HG03460 (cell line): ENCODE measurements at regions not wholly inside any gene's neighbourhood (a gene's known extent, or its start where the extent isn't known, plus 50 kb on each side); places are given as distances from the start of the nearest gene placed in this dataset.

Experiments
- ATAC-seq: cut with Tn5 transposase; IDR thresholded peaks from one replicate; pipeline ENCODE4 v1.9.1; 2021; ENCODE audit not compliant: unreplicated experiment

DNA sequence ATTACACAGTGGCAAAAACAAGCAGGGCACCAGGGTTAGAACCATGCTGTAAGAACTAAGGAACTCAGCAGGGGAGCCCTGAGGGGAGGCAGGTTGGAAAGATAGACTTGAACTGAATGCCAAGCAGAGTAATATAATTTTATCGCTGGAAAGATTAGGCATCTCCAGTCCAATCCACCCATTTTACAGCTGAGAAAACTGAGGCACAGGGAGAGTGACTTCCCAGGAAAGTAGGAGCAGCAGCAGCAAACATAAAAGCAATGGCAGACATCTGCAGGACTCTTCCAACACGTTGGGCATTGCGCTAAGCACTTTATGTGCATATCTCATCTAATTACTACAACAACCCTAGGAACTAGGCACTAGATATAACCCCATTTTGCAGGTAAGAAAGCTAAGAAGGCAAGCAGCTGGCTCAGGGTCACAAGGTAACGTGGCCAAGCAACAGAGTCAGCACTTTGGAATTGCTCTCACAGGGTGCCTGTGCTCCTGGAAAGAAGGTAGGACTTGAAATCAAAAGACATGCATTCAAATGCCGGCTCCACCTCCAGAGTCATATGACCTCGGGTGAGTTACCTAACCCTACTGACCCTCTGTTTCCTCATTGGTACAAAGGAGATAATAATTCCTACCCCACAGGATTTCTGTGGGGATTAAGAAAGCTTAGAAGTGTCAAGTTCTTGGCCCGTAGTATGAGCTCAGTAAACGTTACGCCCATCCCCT, 215.3 kb downstream of the BARX2 start:
- ATAC-seq, result no peak

DNA sequence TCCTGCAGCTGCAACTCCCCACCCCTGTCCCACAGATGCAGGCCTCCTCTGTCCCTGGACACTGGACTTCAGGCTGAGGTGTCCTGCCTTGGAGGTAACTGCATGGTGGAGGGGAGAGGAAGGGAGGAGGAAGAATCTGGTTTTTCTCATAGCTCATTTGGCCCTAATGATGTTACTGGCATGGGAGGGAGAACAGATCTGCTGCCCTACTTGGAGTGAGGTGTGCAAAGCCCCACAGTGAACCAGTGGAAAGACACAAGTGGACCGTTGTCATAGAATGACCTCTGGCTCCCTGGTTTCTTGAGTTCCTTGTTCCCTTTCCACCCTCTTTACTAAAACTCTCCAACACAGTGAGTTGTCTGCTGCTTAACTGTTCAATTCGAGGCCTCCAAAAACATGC, 215.9 kb downstream of the BARX2 start:
- ATAC-seq, result no peak

DNA sequence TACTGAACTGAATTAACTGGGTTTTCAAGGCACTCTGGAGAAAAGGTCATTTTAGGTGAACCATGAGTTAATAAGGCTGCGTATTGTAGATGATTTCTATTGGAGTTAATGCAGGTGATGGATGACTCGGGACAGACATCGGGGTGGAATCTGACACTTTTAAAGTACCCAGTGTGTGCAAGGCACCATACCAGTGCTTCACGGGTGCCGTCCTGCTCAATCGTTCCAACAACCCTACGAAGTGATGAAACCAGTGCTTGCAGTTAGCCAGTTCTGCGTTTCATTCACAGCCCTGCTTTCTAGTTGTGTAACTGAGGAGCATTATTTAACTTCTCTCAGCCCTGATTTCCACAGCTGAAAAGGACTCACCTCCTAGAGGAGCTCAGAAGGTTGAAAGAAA, 216.5 kb downstream of the BARX2 start:
- ATAC-seq, result no peak

DNA sequence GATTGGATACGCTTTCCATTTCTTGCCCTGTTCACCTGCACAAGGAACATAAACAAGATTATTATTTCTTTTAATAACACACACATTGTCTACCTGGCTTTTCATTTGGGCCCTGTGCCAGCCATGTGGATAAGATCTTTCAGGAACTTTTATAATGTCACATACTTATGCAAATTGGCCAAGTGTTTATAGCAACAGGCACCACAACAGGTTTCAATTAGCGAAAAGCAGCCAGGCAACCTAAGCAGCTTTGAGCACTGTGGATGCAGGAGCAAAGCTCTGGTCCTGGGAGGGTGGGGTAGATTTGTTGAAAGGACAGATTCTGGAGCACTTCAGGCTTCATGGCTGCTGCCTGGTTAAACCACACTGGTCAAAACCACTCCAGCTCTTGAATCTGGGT, 217.4 kb downstream of the BARX2 start:
- ATAC-seq, result no peak

DNA sequence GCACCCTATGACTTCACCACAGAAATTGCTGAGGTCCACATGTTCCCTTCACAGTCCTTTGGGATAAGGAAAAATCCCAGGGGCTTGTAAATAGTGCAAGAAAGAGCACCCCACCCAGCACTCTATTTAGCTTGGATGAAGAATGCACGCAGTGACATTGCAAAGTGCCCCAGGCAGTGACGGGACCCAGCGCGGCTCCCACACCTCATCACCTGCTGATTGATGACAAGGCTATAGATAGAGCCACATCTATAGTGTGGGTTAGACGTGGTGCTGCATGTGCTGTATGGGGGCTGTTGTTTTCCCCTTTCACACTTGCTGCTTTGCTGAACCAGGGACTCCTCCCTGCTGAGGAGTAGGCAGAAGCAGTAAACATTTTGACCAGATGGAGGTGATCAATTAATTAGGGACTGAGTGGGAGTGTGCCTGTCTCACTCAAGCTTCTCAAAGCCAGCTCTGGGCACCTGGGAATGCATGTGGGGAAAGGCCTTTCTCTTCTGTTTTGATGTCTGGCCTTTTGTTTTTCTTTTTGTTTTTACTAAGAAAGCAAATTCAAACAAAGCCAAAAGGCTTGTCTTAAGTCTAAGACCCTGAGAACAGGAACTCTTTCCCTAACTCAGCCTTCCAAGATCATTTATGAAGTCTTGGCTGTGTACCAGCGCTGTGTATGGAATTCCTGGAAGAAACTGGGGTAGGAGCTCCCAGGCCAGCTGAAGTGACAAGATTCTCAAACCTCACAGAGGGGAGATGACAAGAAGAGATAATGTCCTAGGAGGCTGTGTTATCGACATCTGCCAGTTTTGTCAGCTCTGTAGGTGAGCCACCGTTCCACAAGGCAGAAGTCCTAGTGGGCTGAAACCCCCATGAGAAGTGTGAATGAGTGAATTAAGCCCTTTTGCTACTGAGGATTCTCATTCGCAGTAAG, 219.7 kb downstream of the BARX2 start:
- no peak for ATAC-seq

DNA sequence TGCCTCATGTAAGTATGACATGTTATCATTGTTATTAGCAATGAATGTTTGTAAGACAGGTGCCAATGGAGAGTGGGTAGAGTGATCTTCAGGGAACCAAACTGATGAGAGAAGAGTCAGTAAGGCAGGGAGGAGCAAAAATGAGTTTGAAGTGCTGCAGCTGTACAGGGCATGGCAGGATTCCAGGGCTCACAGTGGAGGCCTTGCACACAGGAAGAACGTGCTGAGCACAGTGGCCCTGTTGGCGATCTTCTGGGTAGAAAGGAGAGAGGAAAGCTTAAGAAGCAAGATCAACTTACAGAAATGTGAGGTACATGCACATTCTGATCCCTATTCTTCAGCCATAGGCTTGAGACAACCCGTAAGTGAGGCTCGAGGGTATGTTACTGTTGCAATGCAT, 219.3 kb upstream of the TMEM45B start:
- no peak for ATAC-seq

DNA sequence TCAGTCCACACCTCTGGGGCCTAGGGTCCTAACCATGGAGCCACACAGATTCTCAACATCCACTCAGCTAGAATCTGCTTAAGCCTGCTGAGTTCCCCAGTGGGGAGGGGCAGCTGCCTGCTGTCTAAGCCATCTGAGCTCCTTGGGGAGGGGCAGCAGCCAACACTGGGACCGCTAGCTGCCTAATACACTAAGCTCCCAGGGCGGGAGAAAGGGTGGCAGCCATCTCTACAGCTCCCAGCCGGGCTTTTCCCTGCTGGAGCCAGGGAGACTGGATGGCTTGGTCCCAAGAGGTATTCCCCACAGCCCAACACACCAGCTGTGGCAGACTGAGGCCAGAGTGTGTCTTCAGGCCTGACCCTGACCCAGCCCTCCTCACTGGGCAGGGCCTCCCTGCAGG, 217.3 kb upstream of the TMEM45B start:
- no peak for ATAC-seq

DNA sequence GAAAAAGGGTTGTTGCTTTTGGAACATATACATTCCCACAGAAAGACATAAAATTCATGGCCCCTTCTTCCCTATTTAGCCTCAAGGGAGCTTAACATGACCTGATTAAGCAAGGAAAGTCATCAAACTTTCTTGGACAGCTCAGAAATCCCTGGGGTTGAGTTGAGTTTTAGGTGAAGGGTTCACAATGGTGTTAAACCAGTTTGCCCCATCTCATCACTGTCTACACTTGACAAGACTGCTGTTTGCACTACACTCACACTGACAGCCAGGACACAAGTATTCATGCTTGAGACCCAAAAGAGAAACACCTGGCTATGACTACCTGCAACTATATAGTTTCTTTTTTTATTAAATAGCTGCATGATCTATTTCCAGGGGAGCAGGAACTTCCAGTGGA, 209.8 kb upstream of the TMEM45B start:
- ATAC-seq, result no peak

DNA sequence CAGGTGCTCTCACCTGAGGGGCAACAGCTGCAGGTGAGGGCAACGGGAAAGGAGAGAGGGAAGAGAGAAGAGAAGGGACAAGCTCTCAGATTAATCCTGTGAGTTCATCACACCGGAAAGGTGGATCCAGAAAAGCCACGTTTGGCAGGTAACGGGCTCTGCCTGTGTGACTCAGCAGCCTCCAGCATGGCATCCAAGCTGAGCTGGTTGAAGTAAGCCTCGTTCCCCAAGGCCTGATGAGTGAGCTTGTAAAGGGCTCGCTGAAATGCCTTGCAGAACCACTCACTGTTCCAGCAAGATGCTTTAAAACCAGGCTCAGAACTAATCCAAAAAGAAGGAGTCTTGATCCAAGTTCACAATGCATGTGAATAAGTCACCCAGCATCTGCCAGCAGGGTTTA, 206.9 kb upstream of the TMEM45B start:
- no peak for ATAC-seq

DNA sequence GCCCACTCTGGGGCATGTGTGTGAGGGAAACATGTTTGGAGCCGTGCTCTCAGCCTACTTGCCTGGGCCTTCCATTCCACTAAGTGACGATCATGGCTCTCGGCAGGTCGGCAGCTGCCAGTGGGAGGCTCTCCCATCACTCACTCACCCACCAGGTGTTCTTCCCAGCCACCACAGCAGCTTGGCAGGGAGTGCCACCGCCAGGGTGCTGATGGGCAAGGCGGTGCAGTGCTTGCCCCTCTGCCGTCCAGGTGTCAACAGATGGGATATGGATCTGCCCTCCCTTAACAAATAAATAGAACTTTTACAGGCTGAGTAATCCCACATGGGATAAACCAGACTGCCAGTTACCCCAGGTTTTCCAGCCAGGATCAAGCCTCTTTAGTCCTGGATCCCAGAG, 205.5 kb upstream of the TMEM45B start:
- ATAC-seq, result no peak

DNA sequence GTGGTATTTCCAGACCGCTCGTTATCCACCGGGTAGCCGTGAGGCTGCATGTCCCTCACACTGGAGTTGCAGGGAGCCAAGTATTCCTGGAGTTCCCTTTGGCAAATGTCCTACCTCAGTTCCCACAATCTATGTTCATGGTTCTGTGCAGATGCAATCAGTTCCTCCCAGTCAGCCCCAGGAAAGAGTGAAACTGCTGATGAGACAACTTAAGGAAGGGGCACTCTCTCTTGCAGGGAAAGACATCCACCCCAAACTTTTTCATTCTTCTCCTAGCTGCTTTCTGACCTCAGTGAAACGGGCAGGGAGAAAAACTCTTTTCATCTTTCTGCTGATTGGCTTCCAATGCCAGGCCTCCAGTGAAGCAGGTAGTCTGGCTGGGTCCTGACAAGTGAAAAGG, 205.1 kb upstream of the TMEM45B start:
- no peak for ATAC-seq

DNA sequence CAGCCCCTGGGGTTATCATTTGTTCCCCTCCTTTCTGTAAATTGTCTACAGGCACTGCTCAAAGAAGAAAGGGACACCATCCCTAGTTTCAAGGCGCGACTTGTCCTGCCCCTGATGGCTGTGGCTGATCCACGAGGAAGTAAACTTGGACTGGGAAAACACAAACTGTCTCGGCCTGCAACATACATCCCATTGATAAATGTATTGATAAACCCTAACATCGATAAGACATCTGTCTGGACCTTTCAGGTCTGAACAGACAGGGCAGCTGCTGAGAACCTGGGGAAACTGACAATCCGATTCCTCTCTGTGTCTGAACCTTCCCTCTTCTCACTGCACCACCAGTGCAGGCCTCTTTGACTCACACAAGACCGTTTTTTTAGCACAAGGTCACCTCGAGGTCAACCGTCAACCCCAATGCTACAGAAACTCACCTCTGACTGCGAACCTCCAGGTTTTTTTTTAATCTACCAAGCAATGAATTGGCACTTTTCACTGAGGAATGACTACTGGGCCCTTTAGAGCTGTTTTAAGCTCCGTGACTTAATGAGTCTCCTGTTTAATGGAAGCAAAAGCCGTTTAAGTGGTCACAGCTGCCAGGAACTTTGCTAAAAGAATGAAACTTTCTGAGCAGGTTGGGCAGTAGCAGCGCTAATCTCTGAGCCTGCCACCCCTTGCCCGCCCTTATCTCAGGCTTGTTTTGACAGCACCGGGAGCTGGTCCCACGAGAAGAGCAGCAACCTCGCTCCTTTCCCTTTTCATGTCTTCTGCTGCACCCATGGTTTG, 203.8 kb upstream of the TMEM45B start:
- ATAC-seq, result no peak

DNA sequence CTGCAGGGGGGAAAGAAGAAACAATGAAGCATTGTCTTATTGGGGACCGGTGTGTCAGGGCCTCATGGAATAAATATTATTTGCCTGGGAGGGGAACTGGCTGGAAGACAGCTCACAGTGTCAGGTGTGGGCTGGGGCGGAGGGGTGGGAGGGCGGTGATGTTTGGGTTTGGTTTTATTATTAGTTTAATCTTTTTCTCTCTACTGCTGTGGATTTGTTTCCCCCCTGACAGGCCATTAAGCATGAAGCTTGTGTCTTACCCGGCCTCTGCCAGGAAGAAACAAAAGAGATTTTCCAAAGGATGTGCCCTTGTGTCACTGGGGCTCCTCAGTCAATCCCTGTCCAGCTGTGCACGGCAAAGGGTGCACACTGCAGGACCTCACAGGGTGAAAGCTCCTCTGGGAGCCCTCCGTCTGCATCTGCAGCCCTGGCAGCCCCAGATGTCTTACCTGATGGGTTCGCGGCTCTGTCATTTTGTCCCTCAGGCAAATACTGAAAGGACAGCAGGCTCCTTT, 203.1 kb upstream of the TMEM45B start:
- no peak for ATAC-seq

DNA sequence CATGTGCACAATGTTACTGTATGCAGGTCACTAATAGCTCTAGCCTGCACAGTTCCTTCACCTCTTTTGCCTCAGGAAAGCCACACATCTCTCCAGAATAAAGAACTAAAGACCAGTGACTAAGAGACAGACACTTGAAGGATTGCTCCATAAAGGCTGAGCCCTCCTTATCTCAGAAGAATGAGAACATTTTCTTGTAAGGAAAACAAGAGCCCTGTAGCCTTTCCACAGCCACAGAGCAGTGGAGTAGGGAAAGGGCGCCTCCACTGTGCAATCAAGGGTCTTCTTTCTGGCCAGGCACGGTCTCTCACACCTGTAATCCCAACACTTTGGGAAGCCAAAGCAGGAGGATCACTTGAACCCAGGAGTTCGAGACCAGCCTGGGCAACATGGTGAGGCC, 202.6 kb upstream of the TMEM45B start:
- no peak for ATAC-seq

DNA sequence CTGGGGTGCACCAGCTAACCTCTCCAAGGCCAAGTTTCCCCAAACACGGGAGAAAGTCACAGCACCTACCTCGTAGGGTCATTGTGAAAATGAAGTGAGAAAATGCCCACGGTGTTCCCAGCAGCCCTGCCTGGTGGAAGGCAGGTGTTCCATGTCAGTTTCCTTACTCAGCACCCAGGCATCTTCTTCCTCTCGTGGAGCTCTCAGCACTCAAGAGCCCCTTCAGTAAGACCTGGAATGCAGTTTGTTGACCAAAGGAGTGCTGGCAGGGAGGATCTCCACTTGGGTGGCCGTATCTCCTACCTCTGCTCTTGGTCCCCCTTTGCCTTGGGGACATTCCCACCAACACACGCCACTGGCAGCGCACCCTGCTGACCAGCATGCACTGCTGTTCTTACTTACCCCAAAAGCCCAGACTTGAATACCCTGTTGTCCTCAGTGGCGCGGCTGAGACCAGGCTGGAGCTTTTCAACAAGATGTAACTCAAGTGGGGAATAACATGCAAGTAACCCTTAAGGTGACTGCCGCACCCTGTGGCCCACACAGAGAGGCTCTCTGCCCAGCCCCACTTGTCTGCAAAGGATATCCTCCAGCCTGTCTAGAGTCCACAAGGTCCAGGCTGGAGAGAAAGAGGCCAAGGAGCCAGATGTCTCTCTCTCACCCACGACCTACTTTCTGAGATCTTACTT, 201.2 kb upstream of the TMEM45B start:
- ATAC-seq, result no peak

DNA sequence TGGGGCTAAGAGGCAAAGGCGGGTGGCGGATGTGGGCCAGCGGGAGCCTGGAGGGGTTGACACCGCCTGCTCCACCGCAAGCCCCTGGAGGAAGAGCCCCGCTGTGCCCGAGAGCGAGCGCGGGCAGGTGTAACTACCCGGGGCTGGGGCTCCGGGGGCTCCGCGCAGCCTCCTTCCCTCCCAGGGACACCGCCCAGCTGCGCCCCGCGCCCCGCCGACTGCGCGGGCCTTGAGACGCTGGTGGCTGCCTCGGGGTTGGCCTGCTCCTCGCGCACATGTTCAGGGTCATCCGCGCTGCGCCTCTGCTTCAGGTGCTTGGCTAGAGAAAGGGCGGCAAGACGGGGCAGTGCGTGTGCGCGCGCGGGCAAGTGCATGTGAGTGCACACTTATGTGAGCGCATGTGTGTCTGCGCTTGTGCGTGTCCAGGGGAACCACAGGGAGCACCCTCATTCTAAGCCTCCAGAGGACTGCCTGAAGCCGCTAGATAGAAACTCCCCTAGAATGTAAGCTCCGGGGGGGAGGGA, 197.5 kb upstream of the TMEM45B start:
- ATAC-seq, result no peak

DNA sequence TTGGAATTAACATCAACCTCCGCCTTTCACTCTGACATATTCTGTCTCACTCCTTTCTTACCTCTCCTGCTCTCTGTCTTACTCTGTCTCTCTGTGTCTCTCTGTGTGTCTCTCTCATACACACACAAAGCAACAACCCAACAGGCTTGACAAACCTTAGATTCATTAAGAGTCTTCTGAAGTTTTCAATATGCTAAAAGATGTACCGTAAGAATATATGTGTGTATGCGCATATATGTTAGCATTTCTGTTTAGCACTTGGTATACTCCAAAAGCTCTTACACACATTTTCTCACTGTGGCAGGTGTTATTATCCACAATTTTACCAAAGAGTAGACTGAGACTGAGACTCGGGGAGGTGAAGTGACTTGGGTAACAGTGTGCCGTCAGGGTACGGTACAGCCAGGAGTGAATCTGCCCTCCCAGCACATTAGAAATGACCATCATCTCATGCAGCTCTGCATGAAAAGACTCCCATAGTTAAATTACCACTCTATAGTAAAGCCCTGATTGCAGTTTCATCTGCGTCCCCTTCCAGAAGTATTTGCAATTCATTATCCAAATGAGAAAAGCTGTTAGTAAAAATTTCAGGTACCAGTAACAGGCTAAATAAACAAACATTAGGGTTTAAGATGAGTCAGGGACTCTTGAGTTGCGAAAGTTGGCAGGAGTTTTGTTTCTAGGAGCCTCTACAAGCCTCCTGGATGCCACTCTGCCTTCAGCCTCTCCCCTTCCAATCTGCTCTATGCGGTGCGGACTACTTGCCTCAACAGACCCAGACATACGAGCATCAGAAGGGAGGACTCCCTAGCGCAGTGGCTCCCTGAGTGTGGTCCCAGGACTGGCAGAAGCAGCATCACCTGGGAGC, 195.2 kb upstream of the TMEM45B start:
- ATAC-seq, result no peak

DNA sequence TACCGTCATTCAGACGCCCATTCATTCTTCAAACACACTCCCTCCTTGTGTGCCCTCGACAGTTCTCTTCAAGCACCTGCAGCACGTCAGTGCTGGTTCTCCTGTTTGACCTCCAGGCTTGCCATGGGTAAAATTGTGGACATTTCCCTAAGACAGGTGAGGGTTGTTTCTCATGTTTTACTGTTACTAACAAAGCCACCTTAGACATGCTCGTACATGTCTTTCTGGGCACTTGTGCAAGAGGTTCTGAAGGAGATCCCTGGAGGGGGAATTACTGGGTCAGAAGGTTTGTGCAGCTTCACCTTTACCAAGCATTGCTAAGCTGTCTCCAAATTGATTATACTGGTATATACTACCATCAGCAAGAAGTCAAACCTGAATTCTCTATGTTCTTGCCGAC, 189.7 kb upstream of the TMEM45B start:
- no peak for ATAC-seq

DNA sequence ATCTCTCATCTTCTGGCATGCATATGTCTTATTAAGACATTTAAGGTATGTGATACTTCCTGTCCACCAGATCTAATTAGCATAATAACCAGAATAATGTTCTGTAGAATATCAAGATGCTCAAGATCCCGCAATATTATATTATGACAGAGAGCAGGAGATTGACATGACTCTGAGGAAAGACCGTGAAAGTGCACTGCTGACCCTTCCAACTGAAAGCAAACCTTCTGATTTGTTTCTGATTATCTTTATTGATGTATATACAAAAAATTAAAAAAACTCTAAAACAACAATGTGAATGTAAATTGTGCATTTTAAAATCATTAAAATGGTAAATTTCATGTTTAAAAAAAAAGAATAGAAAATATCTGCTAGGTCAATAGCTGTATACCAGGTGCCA, 184.4 kb upstream of the TMEM45B start:
- ATAC-seq, result no peak

DNA sequence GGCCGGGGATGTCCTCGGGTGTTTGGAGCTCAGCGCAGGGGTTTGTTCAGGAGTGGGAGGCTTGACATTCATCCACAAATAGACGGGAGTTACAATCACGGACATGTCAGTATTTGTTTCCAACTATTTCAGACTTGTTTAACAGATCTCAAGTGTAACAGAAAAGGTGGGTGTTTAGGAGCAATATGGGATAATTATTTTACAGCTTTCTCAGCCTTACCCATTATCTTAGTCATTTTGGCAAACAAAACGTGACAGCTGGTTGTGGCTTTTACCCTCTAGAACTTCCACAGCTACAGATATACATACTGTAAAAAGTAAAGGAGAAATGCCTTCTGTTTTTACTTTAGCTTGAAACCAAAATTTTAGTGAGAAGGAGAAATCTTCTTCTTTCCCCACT, 178.7 kb upstream of the TMEM45B start:
- no peak for ATAC-seq
